NCI-H345 (cell line): ENCODE measurements at regions not wholly inside any gene's neighbourhood (a gene's known extent, or its start where the extent isn't known, plus 50 kb on each side); places are given as distances from the start of the nearest gene placed in this dataset.
"Not testable (repeated sequence)": the region's sequence is repeated elsewhere in the genome, so short reads cannot be mapped to it uniquely, and the experiment has no call there.

Source experiments
- DNase-seq: peaks from one replicate; lab custom pipeline; 2025; lab: John Stamatoyannopoulos, UW

GRCh38 chr10:9381733-9382532, 1327.4 kb downstream of the GATA3 start:
- DNase-seq, result no peak

GRCh38 chr10:9382533-9382866, 1328.0 kb downstream of the GATA3 start:
- no peak for DNase-seq

DNA sequence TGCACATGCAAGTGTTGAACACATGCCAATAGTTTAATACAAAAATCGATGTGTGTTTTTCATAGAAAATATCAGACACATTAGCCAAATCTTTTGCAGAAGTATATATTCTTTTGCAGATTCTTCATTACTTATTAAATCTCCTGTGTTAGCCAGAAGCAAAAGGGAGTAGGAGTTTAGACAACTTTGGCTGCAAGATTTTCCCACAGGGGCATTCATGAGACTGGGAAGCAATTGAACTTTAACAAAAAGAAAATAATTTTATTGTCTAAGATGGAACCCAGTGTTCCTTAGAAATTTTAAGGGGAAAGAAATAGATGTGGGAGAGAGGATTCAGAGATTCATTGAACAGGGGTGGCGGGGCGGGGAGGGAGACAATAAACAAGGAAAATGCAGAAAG, 1336.0 kb downstream of the GATA3 start:
- no peak for DNase-seq

DNA sequence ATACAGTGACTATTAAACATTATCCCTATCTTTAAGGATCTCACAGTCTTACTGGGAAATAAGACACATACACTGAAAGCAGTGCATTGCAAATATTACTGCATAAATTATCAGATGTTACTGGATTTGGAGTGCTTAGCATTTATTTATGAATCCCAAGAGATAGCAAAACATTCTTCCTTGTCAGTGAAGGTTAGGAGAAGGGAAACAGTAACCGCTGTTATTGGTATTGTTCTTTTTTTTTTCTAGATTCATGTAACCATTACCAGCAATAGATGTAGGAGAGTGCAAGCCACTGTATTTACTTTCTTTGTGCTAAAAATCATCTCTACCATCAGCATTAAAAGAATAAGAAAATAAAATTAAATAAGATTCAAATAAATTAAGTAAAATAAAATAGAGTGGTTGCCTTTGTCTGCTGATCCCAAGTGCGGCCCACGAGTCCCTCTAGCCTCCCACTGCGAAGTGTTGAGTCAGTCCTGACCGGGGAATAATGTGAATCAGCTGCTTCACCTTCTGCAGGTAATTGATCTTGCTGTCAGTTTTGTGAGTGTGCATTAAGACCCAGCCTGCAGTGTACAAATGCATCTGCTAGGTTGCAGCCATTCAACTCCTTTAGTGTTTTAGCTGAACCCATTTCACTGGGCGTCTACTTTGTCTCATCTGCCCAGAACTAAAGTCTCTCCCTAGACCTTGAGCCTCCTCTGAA, 1344.9 kb downstream of the GATA3 start:
- no peak for DNase-seq

- peak; percentile 3 for DNase-seq
Observed at GRCh38 chr10:9402067-9402466, 1347.6 kb downstream of the GATA3 start.

DNA sequence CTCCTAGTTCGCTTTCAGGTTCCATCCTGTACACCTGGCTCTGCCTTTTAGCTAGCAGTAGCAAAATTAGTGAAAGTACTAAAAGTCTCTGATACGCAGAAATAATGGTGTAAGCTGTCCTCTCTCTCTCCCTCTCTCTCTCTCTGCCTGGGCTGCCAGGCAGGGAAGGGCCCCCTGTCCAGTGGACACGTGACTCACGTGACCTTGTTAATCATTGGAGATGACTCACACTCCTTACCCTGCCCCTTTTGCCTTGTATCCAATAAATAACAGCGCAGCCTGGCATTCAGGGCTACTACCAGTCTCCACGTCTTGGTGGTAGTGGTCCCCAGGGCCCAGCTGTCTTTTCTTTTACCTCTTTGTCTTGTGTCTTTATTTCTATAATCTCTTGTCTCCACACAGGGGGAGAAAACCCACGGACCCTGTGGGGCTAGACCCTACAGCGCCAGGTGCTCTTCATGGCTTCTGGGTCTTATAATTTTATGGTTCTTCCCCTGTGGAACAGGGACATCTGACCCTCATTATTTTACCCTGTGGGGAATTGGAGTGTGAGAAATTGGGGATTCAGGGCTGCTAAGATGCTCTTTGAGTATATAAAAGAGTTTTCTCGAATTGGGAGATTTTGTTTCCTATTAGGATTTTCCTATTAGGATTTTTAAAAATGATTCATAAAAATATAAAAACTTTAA, 1348.2 kb downstream of the GATA3 start:
- DNase-seq, result not testable (repeated sequence)

DNA sequence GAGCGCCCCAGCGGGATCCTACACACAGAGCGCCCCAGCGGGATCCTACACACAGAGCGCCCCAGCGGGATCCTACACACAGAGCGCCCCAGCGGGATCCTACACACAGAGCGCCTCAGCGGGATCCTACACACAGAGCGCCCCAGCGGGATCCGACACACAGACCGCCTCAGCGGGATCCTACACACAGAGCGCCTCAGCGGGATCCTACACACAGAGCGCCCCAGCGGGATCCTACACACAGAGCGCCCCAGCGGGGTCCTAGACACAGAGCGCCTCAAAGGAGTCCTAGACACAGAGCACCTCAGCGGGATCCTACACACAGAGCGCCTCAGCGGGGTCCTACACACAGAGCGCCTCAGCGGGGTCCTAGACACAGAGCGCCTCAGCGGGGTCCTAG, 1352.7 kb downstream of the GATA3 start:
- not testable (repeated sequence) for DNase-seq

- no peak for DNase-seq
Observed at GRCh38 chr10:9416331-9416730, 1361.8 kb downstream of the GATA3 start.

- DNase-seq, result no peak
Observed at GRCh38 chr10:9419757-9420156, 1365.3 kb downstream of the GATA3 start.

DNA sequence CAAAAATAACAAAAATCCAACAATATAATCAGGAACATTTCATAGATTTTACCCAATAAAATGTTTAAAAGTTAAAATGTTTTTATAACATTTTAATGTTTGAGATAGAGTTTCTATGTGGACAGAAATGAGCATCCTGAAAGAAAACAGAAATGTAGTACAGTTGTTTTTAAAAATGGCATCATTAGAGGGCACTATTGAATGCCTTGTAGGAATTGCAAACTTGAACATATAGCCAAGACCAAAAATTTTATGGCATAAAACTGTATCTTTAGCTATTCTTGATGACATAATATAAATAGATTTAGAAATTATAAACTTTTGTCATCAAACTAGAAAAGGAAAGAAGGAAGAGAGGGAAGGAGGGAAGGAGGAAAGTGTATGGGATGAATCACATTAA, 1372.7 kb downstream of the GATA3 start:
- DNase-seq, result no peak

DNA sequence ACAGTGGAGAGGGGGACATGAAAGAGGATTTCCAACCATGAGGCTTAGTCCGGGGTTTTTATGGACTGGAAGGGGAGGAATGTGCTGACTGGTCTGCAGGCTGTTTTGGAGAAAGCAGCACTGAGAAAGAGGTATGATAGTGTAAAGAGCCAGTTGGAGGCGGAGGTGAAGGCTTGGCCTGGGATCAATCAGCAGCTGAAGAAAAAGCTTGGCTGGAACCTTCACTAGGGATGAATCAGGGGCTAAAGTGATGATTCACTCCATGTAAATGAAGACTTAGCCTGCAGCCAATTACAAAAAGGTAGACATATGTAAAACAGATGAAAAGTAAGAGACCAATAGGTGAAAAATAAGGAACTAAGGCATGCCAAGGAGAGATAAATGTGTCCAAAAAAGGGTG, 1382.6 kb downstream of the GATA3 start:
- DNase-seq, result no peak

DNA sequence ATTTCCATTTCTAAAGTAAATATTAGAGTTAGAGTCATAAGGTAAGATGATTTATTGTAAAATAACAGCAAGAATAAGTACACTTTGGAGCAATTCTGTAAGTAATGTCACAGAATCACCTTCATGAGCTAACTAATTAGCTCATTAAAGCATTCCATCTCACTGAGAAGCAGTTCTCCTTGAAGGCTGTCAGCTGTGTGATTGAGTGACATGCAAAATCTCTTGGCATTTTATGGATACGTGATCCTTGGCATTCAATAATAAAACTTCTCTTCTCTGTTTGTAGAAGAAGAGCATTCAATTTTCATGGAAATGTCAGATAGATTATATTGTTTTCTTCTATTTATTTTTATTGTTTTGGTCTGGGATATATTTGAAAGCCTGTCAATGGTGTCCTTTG, 1389.3 kb downstream of the GATA3 start:
- no peak for DNase-seq

- DNase-seq, result no peak
Observed at GRCh38 chr10:9449530-9449929, 1395.0 kb downstream of the GATA3 start.

DNA sequence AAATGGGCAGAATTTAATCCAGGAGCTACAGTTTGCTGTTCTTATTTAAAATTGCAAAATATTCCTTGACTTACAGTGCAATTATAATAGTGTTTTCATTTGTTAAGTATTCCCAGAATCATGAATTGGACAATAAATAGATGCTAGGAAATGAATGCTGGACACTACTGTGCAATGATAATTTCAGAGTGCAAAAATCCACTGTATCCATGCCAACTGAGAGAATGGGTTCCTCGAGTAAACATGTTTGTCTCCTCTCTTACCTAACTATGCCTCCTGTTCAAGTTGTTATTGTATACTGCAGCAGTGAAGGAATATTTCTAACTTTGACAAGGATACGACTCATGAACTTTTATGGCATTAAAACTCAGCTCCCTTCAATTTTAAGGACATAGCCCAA, 1396.3 kb downstream of the GATA3 start:
- DNase-seq, result no peak

DNA sequence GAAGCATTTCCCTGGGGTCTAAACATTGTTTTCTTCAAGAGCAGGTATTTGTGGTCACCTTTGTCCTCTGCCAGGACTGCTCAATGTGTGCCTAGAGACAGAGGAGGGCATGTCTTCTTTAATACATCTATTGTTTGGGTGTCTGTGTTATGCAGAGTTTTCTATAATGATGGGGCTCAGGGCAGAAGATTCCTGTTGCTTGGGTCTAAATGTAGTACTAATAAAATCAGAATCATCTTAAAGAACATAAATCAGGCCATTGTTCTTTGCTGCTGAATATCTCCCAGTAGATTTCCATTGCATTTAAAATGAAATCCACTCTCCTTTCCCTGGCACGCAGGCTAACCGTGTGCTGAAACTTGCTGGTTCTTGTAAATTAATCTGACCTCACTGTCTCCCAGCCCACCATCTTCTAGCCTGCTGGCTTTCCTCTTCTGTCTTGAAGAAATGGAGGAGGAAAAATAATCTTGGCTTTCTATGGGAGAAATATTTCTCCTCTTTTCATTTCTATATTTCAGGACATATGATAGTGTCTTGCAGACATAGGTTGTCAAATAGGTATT, 1396.8 kb downstream of the GATA3 start:
- no peak for DNase-seq

GRCh38 chr10:9452056-9452455, 1397.6 kb downstream of the GATA3 start:
- no peak for DNase-seq

DNA sequence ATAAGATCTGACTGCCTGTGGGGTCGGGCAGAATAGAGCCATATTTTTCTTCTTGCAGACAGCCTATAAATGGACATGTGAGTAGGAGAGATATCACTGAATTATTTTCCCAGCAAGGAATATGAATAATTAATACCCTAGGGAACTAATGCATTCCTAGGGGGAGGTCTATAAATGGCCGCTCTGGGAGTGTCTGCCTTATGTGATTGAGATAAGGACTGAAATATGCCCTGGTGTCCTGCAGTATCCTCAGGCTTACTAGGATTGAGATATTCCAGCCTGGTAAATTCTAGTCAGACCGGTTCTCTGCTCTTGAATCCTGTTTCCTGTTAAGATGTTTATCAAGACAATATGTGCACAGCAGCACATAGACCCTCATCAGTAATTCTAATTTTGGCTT, 1399.4 kb downstream of the GATA3 start:
- DNase-seq, result not testable (repeated sequence)

GRCh38 chr10:9469663-9470205, 1415.2 kb downstream of the GATA3 start:
- no peak for DNase-seq

DNA sequence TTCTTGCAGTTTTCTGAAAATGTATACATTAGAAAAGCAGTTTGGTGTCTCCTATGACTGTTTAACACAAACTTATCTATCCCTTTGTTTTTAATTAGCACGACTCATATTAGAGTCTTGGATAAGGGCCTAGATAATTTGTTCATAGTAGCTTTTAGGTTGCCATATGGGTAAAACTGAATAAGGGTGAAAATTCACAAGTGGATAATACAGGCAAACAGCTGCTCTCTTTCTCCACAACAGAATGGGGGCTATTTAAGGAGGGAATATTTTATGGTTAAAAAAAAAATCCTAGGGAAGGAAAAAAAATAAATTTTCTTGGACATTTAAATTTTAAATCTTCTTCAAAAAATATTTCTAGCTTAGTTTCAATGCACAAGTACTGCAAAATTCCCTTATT, 1416.1 kb downstream of the GATA3 start:
- DNase-seq, result no peak

- no peak for DNase-seq
Observed at GRCh38 chr10:9501944-9502343, 1447.5 kb downstream of the GATA3 start.

- DNase-seq, result no peak
Observed at GRCh38 chr10:9504227-9504626, 1449.7 kb downstream of the GATA3 start.

- no peak for DNase-seq
Observed at GRCh38 chr10:9505546-9505945, 1451.1 kb downstream of the GATA3 start.

GRCh38 chr10:9508606-9509005, 1454.1 kb downstream of the GATA3 start:
- DNase-seq, result no peak
